ENCODE measurements at regions not wholly inside any gene's neighbourhood (a gene's known extent, or its start where the extent isn't known, plus 50 kb on each side); places are given as distances from the start of the nearest gene placed in this dataset.
"Not testable (repeated sequence)": the region's sequence is repeated elsewhere in the genome, so short reads cannot be mapped to it uniquely, and the experiment has no call there.

- ATAC-seq (ENCODE audit: low FRiP score in 2 of 2) = no peak
- no peaks in the 10 kb centered on the region for H3K36me3 ChIP-seq
- H3K9me3 ChIP-seq = no peaks in the 10 kb centered on the region
- no peak overlapping the region for H3K27ac ChIP-seq
- TF ChIP-seq EP300 (IDR thresholded peaks at IDR 0.05) (no peak), CTCF (IDR thresholded peaks at IDR 0.05) (no peak), POLR2AphosphoS5 (IDR thresholded peaks at IDR 0.05) (no peak), POLR2A (IDR thresholded peaks at IDR 0.05) (no peak)
- H3K27me3 ChIP-seq = no peaks in the 10 kb centered on the region
- 83 to 85% methylated on average over 6 of the region's 6 CpGs for WGBS, 2 donors
- H3K4me1 ChIP-seq = no peaks in the 10 kb centered on the region
- DNase-seq = no peak
- no peak overlapping the region for H3K4me3 ChIP-seq
These were observed 278.0 kb upstream of the ADCY2 start for GRCh38 chr5:7117961-7118360.

GRCh38 chr5:7131680-7132079 lies 264.3 kb upstream of the ADCY2 start:
- Histone ChIP-seq H3K4me1 (no peaks in the 10 kb centered on the region), H3K36me3 (no peaks in the 10 kb centered on the region), H3K27ac (no peak overlapping the region), H3K9me3 (no peaks in the 10 kb centered on the region), H3K27me3 (no peaks in the 10 kb centered on the region), H3K4me3 (no peak overlapping the region)
- 70 to 81% methylated on average over 4 of the region's 4 CpGs for WGBS, 2 donors
- ATAC-seq (ENCODE audit: low FRiP score in 2 of 2) (no peak), DNase-seq (no peak)
- no peak for TF ChIP-seq POLR2AphosphoS5 (IDR thresholded peaks at IDR 0.05)
- TF ChIP-seq CTCF (IDR thresholded peaks at IDR 0.05) = no peak
- no peak for TF ChIP-seq EP300 (IDR thresholded peaks at IDR 0.05)
- TF ChIP-seq POLR2A (IDR thresholded peaks at IDR 0.05) = no peak

GRCh38 chr5:7146886-7147285 lies 249.1 kb upstream of the ADCY2 start:
- H3K27ac ChIP-seq = no peak overlapping the region

GRCh38 chr5:7157083-7157482 lies 238.9 kb upstream of the ADCY2 start:
- no peaks in the 10 kb centered on the region for H3K36me3 ChIP-seq
- no peaks in the 10 kb centered on the region for H3K27me3 ChIP-seq
- no peak overlapping the region for H3K27ac ChIP-seq
- DNase-seq (no peak), ATAC-seq (ENCODE audit: low FRiP score in 2 of 2) (no peak)
- TF ChIP-seq POLR2AphosphoS5 (IDR thresholded peaks at IDR 0.05) (no peak), EP300 (IDR thresholded peaks at IDR 0.05) (no peak), POLR2A (IDR thresholded peaks at IDR 0.05) (no peak), CTCF (IDR thresholded peaks at IDR 0.05) (no peak)
- H3K4me1 ChIP-seq = no peaks in the 10 kb centered on the region
- peaks cover 0 to 14% (median 4%) of the 10 kb centered on the region in 4 donors for H3K9me3 ChIP-seq
- no peak overlapping the region for H3K4me3 ChIP-seq

More at GRCh38 chr5:7146886-7147285, 249.1 kb upstream of the ADCY2 start:
- H3K9me3 ChIP-seq = no peaks in the 10 kb centered on the region
- WGBS, 2 donors = 37 to 67% methylated on average over 1 of the region's 1 CpG
- no peak for DNase-seq
- no peak overlapping the region for H3K4me3 ChIP-seq
- peak in 1 of 2 donors; percentile 19 for ATAC-seq (ENCODE audit: low FRiP score in 2 of 2)
- no peaks in the 10 kb centered on the region for H3K27me3 ChIP-seq
- H3K36me3 ChIP-seq = no peaks in the 10 kb centered on the region
- peaks cover 0 to 3% (median 0%) of the 10 kb centered on the region in 4 donors for H3K4me1 ChIP-seq
- TF ChIP-seq POLR2AphosphoS5 (IDR thresholded peaks at IDR 0.05) = no peak
- TF ChIP-seq CTCF (IDR thresholded peaks at IDR 0.05) = no peak
- TF ChIP-seq POLR2A (IDR thresholded peaks at IDR 0.05) = no peak
- no peak for TF ChIP-seq EP300 (IDR thresholded peaks at IDR 0.05)

GRCh38 chr5:7169240-7169878 lies 226.6 kb upstream of the ADCY2 start:
- DNase-seq = no peak
- WGBS, 2 donors = 77 to 81% methylated on average over 4 of the region's 4 CpGs
- no peak for ATAC-seq (ENCODE audit: low FRiP score in 2 of 2)
- Histone ChIP-seq H3K27ac (no peak overlapping the region), H3K9me3 (no peaks in the 10 kb centered on the region), H3K4me1 (no peaks in the 10 kb centered on the region), H3K27me3 (no peaks in the 10 kb centered on the region), H3K36me3 (no peaks in the 10 kb centered on the region), H3K4me3 (no peak overlapping the region)
- no peak for TF ChIP-seq EP300 (IDR thresholded peaks at IDR 0.05)

GRCh38 chr5:7170785-7171184 lies 225.2 kb upstream of the ADCY2 start:
- not testable (repeated sequence) for H3K27me3 ChIP-seq; H3K27ac ChIP-seq; H3K36me3 ChIP-seq; H3K9me3 ChIP-seq; H3K4me1 ChIP-seq; H3K4me3 ChIP-seq; ATAC-seq (ENCODE audit: low FRiP score in 2 of 2)
- 23 to 55% methylated on average over 6 to 16 of the region's 16 CpGs for WGBS, 2 donors
- DNase-seq = peak in 1 of 2 donors; percentile 34

All from upper lobe of left lung (tissue), 6 donors.